ENCODE measurements at regions not wholly inside any gene's neighbourhood (a gene's known extent, or its start where the extent isn't known, plus 50 kb on each side); places are given as distances from the start of the nearest gene placed in this dataset.
"Not testable (repeated sequence)": the region's sequence is repeated elsewhere in the genome, so short reads cannot be mapped to it uniquely, and the experiment has no call there.

DNA sequence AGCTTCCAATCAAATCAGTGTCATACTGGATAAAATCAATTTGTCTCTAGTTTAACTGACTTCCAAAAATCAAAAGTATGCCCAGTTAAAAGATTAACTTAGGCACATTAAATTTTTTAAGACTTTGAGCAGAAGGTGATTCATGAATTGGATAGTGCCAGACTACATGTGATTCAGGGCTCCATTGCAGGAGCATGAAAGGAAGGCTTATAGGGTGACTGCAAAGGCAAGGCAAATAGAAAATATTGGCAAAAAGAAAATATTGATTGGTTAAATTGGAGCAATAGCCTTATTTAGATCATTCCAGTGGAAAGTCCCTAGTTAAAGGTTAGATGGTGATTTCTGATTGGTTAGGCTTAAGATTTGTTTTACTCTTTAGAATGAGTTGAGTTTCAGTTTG lies 223.9 kb upstream of the ERCC4 start:
- DNase-seq (ENCODE audit: low spot score) (no peak), ATAC-seq (no peak)

- ATAC-seq = no peak
- DNase-seq (ENCODE audit: low spot score) = no peak
Measured at GRCh38 chr16:13697013-13697412, 222.9 kb upstream of the ERCC4 start.

GRCh38 chr16:13697568-13697967 lies 222.4 kb upstream of the ERCC4 start:
- no peak for DNase-seq (ENCODE audit: low spot score)
- ATAC-seq = no peak

- peak; percentile 63 for ATAC-seq
- no peak for DNase-seq (ENCODE audit: low spot score)
Measured at GRCh38 chr16:13702614-13703013, 217.3 kb upstream of the ERCC4 start.

GRCh38 chr16:13708347-13709120 lies 211.4 kb upstream of the ERCC4 start:
- ATAC-seq = no peak
- no peak for DNase-seq (ENCODE audit: low spot score)

GRCh38 chr16:13718748-13719147 lies 201.2 kb upstream of the ERCC4 start:
- ATAC-seq (no peak), DNase-seq (ENCODE audit: low spot score) (no peak)

DNA sequence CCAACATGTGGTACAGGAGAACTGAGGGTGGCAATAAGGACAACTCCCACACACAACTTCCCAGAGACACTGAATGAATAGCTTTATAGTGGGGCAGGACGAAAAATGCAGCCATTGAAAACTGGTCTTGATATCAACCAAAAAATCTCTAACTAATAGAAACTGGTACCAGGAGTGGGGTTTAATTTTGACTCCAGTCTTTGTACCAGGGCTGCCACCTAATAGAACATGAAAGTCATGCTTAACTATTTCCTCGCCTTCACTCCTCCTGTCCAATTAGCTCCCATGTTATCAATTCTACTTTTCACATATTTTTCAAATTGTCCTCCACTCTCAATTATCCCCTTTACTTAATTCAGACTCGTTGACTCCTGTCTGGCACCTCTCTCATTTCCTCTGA lies 192.0 kb upstream of the ERCC4 start:
- ATAC-seq (no peak), DNase-seq (ENCODE audit: low spot score) (no peak)

DNA sequence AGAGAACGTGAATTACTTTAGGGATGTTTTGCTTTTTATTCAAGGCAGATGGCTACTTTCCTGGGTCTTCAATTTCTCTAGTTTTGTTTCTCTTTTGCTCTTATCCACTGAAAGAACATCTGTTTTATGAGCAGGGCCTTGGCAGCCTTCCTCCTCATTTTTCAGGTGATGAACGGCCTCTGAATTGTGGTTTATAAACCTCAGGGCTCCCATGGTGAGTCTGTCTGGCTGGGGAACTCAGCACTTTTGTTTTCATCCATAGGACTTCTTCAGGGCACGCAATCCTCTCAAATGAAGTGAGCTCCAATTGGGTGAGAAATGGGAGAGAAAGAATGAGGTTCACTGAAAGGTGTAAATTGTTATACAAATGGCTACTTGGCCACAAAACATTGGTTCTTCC lies 186.4 kb upstream of the ERCC4 start:
- ATAC-seq (no peak), DNase-seq (ENCODE audit: low spot score) (no peak)

DNA sequence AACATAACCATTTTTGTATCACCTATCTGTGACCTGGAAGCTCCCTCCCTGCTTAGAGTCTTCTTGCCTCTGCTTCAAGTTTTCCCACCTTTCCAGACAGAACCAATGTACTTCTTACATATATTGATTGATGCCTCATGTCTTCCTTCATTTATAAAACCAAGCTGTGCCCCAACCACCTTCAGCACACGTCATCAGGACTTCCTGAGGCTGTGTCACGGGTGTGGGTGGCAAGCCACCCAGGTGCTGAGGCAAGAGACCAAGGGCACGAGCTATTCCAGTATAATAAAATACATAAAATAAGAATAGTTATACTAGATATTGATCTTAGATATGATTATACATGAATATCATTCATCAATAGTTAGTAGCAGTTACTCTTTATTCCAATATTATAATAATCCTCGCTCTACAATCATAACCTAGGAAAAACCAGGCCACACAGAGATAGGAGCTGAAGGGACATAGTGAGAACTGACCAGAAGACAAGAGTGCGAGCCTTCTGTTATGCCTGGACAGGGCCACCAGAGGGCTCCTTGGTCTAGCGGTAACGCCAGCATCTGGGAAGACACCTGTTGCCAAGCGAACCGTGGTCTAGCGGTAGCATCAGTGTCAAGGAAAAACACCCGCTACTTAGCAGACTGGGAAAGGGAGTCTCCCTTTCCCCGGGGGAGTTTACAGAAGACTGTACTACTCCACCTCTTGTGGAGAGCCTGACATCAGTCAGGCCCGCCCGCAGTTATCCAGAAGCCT lies 180.2 kb upstream of the ERCC4 start:
- ATAC-seq; DNase-seq (ENCODE audit: low spot score): not testable (repeated sequence)

DNA sequence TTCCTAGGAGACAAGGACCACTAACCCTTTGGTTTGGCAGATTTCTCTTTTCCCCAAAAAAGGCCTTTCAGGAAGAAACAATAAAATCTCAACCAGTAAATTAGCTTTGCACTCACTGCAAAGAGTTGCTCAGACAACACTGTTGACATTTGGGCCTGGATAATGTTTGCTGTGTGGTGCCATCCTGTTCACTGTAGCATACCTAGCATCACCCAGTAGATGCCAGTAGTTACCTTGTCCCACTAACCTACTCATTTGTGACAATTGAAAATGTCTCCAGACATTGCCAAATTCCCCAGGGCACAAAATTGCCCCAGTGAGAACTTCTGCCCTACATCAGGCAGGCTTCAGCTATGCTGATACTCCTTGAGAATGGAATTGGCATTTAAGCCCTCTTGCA lies 177.0 kb upstream of the ERCC4 start:
- DNase-seq (ENCODE audit: low spot score) (no peak), ATAC-seq (no peak)

- DNase-seq (ENCODE audit: low spot score) (no peak), ATAC-seq (no peak)
Measured at GRCh38 chr16:13743571-13743970, 176.4 kb upstream of the ERCC4 start.

DNA sequence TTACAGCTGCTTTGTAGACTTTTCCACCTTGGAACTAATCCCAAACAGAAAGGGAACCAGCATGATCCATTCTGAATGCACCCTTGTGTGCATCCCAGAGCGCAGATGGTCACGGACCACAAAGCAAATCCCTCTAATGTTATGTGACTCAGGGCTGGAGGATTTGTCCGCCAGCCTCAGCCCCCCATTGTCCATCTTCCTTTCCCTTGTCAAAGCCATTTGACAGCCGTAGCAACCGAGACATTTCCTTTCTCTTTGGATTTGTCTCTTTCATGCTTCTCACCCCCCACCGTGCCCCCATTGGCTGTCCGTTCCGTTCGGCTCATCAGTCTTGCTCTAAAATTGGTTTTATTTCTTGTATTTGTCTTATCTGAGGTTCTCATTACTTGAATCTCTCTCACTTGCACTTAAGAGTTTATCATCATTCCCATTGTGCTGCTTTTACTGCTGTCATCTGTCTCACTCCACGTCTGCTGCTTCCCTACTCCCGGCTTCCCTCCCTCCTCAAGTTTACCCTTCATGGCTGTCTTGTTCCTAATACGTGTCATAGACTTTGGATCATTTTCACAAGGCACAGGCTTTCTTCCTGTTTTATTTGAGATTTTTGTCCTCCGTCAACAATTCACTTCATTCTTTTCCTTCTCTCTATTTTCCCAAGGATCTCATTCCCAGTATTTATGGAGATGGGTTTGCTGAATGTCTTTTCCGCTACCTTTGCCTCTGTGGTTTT lies 163.4 kb upstream of the ERCC4 start:
- ATAC-seq (no peak), DNase-seq (ENCODE audit: low spot score) (no peak)

GRCh38 chr16:13766334-13766733 lies 153.6 kb upstream of the ERCC4 start:
- ATAC-seq = no peak
- no peak for DNase-seq (ENCODE audit: low spot score)

- DNase-seq (ENCODE audit: low spot score) (no peak), ATAC-seq (peak; percentile 47)
Measured at GRCh38 chr16:13767215-13767614, 152.7 kb upstream of the ERCC4 start.

- no peak for DNase-seq (ENCODE audit: low spot score)
- ATAC-seq = no peak
Measured at GRCh38 chr16:13768471-13768870, 151.5 kb upstream of the ERCC4 start.

DNA sequence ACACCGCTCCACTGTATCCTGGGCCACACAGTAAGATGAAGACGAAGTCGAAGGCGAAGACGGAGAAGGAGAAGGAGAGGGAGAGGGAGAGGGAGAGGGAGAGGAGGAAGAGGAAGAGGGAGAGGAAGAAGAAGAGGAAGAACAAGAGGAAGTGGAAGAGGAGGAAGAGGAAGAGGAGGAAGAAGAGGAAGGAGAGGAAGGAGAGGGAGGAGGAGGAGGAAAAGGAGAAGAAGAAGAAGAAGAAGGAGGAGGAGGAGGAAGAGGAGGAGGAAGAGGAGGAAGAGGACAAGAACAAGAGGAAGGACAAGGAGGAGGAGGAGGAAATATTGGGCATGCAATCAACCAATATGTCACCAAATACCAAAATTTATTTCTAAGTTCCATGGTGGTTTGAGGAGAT lies 149.5 kb upstream of the ERCC4 start:
- DNase-seq (ENCODE audit: low spot score) = no peak
- ATAC-seq = no peak

DNA sequence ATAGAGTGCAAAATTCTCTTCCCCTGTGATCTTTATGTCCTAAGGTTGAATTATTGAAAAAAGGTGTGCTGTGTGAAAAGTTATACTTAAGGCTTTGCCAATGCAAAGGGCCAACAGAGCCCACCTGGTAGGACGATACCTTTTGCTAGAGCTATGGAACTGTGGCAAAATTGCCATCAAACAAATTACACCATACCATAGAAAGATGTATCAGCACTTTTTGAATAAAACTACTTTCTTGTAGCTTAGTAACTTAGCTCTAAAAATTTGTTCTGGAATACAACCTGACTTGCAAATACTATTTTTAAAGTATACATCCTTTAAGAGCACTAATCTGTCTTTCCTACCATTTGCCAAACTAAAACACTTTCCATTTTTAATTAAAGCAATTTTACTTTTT lies 147.2 kb upstream of the ERCC4 start:
- no peak for ATAC-seq
- DNase-seq (ENCODE audit: low spot score) = no peak

GRCh38 chr16:13779676-13780075 lies 140.3 kb upstream of the ERCC4 start:
- DNase-seq (ENCODE audit: low spot score) (no peak), ATAC-seq (no peak)

GRCh38 chr16:13780406-13781168 lies 139.4 kb upstream of the ERCC4 start:
- DNase-seq (ENCODE audit: low spot score) = no peak

DNA sequence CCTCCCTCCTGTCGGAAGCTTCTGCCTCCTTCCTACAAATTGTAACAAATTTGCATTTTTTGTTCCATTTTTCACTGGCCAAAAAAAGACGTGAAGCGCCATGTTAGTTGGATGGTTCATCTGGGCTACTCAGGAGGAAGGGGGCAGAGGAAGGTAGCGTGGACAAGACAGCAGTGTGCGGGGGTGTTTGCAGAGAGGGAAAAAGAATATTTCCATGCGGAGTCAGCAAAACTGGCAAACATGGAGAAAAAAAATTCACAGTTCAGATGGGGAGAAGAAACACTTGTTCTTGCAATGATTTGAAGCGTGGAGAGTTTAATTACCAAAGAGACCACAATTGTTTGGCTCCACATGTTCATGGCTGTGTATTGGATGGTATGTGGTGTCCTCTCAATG lies 138.8 kb upstream of the ERCC4 start:
- ATAC-seq (no peak), DNase-seq (ENCODE audit: low spot score) (no peak)

More at GRCh38 chr16:13780406-13781168, 139.4 kb upstream of the ERCC4 start:
- ATAC-seq = peak; percentile 74

Data from left lobe of liver (tissue), 2 donors.